Stimulated activated CD4-positive, alpha-beta T cell treated with anti-CD3 and anti-CD28 coated beads, Interleukin-15, amount 100 ng/mL, for 24 hours (primary cell): ENCODE measurements at regions not wholly inside any gene's neighbourhood (a gene's known extent, or its start where the extent isn't known, plus 50 kb on each side); places are given as distances from the start of the nearest gene placed in this dataset.
"Not testable (repeated sequence)": the region's sequence is repeated elsewhere in the genome, so short reads cannot be mapped to it uniquely, and the experiment has no call there.

Source experiments
- DNase-seq: peaks from one replicate; pipeline ENCODE4 v3.0.0-alpha.2; 2020

DNA sequence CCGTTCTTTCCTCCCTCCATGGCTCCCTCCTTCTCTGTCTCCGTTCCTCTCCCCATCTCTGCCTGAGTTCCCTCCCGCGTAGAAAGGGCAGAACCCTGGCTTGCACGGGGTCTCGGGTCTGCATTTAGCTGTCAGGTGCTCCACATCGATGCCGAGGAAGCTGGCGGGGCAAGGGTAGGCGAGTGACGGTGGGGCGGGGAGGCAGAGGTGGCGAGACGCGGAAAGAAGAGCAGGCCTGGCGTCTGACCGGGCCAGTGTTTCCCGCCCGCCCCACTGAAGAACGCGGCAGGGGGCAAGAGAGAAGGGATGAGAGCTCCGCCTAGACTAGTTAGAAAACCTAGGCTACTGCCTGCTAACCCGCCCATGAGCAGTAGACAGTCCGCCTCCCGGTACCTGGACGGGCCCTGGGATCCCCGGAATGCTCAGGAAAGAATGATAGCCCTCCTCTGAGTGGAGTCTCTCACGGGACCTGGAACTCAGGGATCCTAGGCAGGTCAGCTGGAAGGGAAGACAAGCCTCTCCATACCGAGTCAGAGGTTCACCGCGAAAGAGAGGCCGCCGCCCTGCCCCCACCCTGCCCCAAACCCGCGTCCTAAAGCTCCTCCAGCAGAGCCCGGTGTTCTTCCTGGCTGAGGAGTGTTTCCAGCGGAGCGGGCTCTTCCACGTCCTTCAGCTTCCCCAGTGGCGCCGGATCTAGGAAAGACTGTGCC lies 357.9 kb upstream of the DEFB115 start:
- DNase-seq, result not testable (repeated sequence)

- DNase-seq, result not testable (repeated sequence)
These were observed 357.3 kb upstream of the DEFB115 start for GRCh38 chr20:30900080-30900719.

GRCh38 chr20:30905231-30905630 lies 352.2 kb upstream of the DEFB115 start:
- DNase-seq, result not testable (repeated sequence)

DNA sequence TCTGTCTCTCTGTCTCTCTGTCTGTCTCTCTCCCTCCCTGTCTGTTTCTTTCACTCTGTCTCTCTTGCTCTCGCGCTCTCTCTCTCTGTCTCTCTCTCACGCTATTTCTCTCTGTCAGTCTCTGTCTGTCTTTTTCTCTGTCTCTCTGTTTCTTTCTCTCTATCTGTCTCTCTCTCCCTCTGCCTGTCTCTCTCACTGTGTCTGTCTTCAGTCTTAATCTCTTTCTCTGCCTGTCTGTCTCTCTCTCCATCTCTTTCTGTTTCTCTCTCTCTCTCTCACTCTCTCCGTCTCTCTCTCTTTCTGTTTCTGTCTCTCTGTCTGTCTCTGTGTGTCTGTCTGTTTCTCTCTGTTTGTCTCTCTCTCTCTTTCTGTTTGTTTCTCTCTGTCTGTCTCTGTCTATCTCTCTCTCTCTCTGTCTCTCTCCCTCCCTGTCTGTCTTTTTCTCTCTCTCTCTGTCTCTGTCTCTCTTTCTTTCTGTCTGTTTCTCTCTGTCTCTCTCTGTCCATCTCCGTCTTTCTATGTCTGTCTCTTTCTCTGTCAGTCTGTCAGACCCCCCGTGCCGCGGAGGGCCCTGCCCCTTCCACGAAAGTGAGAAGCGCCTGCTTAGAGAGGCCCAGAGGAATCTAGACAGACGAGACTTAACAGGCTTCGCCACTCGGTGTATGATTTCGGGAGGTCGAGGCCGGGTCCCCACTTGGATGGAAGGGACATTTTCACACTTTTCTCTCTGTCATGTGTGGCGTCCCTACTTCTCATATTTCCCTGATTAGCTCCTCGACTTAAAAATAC lies 346.3 kb upstream of the DEFB115 start:
- DNase-seq, result no peak

GRCh38 chr20:30911832-30912660 lies 345.4 kb upstream of the DEFB115 start:
- DNase-seq, result not testable (repeated sequence)

- DNase-seq, result not testable (repeated sequence)
These were observed 344.8 kb upstream of the DEFB115 start for GRCh38 chr20:30912661-30913026.

DNA sequence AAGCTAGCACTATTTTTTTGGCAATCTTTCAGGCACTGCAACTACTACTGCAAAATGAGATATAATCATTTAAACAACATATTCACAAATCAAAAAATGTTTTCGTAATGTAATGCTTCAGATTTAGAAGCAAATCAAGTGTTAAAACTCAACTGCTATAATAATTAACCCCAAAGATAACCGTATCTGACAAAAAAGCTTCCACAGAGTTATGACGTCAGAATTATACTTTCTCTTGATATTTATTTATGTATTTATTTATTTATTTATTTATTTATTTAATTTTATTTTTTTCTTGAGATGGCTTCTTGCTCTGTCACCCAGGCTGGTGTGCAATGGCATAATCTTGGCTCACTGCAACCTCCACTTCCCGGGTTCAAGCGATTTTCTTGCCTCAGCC lies 341.1 kb upstream of the DEFB115 start:
- not testable (repeated sequence) for DNase-seq

GRCh38 chr20:30919514-30920188 lies 337.8 kb upstream of the DEFB115 start:
- no peak for DNase-seq

DNA sequence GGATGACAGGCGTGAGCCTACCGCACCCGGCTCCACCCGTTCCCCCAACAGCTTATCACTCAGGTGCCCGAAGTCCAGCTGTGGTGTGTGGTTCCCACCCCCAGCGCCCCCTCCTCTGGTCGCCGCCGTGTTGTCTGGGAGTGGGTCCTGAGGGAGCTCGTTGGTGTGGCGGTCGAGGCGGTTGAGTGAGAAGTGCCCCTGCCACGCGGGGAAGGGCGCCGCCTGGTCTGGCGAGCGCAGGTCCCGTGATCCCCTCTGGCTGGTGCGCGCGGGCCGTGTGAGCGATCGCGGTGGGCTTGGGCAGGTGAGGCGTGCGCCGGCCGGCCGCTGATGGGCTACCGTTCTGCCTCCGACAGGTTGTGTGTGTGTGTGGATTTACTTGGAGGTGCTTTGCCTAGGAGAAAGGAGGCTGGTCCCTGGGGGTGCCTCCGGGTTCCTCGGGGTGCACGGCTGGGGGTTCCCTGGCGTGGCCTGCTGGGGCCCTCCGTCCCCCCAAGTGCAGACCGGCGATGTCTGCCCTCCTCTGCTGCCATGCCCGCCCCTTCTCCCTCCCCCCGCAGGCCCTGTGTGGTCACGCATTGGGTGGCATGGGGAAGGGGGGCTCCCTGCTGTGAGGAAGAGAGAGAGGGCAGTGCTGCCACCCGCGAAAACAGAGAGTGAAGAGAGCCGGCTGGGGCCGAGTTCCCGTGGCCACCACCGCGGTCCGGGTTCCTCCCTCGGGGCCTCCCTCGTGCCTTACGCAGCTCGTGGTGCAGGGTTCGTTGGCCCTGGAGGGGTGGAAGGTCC lies 336.0 kb upstream of the DEFB115 start:
- no peak for DNase-seq

DNA sequence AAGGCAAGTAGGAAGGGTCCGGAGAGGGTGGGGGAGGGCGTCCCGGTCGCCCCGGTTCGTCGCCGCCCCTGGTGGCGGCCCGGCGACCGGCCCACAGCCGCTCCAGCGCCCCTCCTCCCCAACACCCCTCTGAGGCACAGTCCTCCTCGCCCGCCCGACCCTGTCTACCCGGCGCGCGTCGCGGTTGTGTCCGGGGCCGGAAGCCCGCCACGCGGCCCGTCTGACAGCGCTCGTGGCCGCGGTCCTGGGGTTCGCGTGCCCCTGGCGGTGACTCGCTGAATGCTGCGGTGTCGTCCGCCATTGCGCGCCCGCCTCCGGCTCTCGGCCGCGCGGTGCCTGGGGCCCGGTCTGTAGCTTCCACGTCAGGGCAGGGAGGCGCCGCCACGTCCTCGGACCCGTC lies 335.3 kb upstream of the DEFB115 start:
- no peak for DNase-seq

GRCh38 chr20:30937790-30938189 lies 319.7 kb upstream of the DEFB115 start:
- DNase-seq, result no peak

GRCh38 chr20:30949761-30950160 lies 307.7 kb upstream of the DEFB115 start:
- DNase-seq, result no peak

GRCh38 chr20:30951088-30951487 lies 306.4 kb upstream of the DEFB115 start:
- not testable (repeated sequence) for DNase-seq

DNA sequence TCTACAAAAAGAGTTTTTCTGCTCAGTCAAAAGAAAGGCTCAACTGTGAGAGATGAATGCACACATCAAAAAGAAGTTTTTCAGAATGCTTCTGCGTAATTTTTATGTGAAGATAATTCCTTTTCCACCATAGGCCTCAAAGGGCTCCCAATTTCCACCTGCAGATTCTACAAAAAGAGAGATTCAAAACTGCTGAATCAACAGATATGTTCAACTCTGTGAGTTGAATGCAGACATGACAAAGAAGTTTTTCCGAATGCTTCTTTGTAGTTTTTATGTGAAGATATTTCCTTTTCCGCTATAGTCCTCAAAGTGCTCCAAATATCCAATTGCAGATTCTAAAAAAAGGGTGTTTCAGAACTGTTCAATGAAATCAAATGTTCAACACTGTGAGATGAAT lies 300.8 kb upstream of the DEFB115 start:
- not testable (repeated sequence) for DNase-seq

- DNase-seq, result not testable (repeated sequence)
These were observed 298.3 kb upstream of the DEFB115 start for GRCh38 chr20:30959208-30959607.

- no peak for DNase-seq
These were observed 293.9 kb upstream of the DEFB115 start for GRCh38 chr20:30963591-30963990.

DNA sequence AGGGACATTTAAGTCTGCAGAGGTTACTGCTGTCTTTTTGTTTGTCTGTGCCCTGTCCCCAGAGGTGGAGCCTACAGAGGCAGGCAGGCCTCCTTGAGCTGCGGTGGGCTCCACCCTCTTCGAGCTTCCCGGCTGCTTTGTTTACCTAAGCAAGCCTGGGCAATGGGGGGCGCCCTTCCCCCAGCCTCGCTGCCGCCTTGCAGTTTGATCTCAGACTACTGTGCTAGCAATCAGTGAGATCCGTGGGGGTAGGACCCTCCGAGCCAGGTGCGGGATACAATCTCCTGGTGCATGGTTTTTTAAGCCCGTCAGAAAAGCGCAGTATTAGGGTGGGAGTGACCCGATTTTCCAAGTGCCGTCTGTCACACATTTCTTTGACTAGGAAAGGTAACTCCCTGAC lies 281.6 kb upstream of the DEFB115 start:
- not testable (repeated sequence) for DNase-seq

GRCh38 chr20:30985386-30985785 lies 272.1 kb upstream of the DEFB115 start:
- no peak for DNase-seq
